Ureter (tissue), 1 donor: ENCODE measurements at regions not wholly inside any gene's neighbourhood (a gene's known extent, or its start where the extent isn't known, plus 50 kb on each side); places are given as distances from the start of the nearest gene placed in this dataset.

Experiments used
- DNase-seq: peaks from one replicate; pipeline ENCODE4 v3.0.0-alpha.2; 2020; ENCODE audit warnings: low spot score
- donor health status: DM: yes; HTN: yes; CAD: no.

DNA sequence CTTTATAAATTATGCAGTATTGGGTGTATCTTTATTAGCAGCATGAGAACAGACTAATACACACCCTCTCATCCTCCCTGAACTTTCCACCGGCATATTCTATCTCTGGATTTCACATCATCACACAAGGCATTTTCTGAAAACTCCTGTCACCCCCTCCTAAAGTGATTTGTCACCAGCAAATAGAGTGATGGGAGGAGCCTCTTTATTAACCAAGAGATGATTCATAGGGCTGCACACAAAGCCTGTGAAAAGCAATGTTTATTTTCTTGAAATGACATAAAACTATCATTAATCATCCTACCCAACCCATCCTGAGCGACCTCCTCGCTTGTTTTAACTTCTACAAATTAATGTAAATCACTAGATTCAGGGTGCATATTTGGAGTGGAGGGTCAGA, 394.7 kb upstream of the SULF2 start:
- DNase-seq: no peak

DNA sequence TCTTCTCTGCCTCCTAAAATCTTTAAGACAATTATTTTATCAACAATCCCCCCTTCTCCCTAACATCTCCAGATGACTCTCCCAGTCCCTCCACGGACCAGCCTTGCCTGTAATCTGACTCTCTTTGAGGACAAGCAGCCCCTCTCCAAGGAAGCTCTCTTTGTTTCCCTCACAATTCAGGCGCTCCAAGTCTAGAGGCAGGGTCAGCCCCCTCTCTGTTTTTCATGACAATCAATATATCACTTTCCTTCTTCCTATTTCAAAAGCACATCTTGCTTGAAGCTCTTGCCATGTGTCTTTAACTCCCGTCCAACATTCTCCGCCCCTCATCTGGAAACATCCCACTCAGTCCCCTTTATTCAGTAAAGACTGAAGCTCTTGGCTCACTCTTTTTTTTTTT, 393.4 kb upstream of the SULF2 start:
- no peak for DNase-seq

DNA sequence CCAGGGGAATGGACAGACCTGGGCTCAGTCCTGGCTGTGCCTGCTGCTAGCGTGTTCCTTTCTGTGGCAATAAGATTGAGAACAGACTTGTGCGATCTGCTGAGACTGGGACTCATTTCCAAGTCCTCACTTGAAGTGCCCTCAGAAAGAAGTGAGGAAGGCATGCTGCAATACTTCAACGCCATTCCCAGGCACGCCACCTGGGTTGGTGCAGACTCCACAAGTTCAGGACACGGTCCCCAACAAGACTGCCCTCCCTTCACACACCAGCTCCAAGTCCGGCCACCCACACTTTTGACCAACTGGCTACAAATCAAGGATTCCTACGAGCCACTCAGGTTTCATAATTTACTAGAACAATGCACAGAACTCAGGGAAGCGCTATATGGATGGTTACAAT, 391.8 kb upstream of the SULF2 start:
- no peak for DNase-seq

DNA sequence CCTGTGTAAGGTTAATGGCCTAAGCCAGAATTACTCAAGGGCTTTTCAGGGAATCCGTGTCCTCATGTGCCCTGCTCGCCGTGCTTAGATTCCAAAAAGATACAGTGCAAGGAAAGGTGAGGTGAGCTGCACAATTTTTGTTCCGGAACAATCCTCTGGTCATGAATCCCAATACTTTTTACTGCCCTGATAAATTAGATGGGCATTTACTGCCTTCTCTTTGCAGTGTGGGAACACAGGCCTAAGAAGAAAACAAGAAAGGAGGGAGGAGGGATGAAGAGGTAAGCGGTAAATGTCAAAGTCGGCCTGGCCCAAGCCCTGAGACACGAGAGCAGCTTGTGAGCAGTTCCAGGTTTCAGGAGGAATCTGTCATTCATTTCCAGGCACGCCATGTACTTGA, 390.9 kb upstream of the SULF2 start:
- DNase-seq: no peak

DNA sequence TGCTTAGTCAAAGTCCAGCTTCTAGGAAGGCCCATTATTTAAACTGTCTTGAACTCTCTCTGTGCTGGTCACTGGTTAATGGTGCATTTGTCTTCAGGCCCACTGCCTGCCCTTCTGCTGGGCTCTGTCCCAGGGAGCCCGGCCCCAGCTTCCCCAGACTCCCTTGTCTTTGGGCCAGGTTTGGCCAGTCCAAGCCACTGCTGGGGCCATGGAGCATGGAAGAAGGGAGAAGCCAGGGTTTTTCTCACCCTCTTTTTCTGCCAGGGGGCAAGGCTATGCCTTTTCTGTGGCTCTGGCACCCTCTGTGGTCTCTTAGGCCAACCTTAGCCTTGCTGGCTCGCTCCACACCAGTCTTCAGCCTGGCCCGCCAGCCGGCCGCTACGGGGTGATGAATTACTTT, 390.0 kb upstream of the SULF2 start:
- no peak for DNase-seq

DNA sequence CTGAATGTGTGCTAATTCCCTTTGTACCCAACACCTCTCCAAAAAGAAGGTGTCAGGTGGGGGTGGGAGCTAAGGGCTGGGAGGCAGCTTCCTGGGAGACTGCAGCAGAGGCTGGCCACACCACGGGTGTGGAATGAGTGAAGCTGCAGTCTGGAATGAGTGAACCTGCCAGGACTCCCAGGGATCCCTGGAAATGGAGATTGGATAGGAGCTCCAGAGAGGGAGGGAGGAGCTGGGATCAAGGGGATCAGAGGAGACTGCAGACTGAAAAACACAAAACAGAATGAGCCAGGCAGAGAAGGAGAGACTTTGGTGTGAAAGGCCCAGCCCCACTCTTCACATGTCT, 387.0 kb upstream of the SULF2 start:
- DNase-seq: no peak

DNA sequence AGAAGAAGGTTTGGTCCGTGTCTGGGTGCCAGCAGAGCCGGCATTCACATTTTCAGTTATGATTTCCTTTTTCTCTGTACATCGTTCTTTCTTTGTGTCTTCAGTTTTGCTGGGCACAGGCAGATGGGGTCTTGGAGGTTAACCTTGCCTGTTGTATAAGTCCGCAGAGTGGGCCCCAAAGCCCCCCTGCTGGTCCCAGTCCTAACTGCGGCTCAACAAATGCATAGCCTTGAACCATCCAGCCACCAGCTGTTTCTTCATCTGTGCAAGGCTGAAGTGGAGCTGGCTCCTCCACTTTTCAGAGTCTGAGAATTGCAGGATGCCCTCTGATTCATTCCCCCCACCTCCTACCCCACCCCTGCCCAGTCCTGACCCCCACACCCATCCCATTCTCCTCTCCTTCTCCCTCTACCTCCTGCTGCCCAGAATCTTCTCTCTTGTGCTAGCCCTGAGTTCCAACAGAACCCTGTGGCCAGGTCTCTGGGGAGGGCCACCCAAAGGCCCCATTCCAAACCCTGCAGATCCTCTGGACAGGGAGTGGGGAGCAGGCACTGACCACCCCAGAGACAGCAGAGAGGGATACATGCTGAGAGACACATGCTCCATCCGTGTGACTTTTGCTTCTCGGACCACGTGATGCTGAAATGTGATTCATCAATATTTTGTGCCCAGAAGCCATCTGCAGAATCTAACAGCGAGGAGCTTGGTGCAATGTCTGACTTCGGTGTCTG, 386.5 kb upstream of the SULF2 start:
- no peak for DNase-seq

DNA sequence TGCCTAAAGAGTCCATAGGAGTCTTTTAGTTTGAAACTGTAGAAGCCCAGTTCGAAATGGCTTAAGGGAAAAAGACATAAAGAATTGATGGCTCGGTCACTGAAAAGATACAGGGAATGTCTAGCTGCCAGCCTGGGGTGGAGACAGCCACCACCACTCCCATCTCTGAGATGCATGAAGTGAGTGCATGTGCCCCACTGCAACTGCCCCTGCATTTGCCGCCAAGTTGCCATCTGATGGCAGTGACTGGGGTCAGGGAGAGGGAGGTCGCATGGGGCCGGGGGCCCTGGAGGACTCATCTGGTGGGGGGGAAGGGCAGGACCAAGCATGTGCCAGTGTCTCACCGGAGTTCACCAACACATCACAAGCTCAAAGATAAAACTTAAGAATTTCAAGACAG, 385.8 kb upstream of the SULF2 start:
- DNase-seq: no peak

DNA sequence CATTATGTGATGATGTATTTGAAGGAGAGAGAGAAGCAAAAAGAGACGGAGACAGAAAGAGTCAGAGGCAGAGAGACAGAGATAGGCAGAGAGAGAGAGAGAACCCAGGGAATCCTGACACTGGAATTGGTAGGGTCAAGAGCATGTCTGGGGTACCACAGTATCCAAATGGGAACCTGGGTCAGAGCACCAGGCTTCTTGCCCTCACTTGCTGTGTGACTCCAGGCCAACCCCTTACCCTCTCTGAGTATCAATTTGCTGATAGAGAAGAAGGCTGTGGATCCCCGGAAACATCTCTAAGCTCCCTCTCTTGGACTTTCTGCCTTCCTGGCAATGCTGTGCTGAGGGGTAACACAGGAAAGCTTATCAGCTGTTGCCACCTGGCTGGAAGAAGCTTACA, 385.3 kb upstream of the SULF2 start:
- no peak for DNase-seq

DNA sequence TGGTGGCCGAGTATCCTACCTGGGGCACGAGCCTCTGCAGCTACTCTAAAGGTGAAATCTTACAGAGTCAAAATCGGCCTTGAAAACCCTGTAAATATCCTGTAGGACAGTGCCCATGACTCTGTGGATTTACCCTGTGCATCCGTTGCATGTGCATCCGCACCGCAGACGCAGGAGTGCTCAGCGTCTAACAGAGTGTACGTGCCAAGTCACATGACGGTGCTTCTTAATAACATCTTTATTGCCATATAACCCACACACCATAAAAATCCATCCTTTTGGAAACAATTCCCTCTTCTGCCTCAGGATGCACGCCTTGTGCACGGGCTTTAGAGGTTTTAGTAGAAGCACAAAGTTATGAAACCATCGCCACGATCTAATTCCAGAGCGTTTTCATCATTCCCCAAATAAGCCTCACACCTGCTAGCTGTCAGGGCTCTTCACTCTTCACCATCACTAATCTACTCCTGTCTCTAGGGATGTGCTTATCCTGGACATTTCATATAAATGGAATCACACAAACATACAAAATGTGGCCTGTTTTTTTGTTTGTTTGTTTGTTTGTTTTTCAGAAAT, 384.5 kb upstream of the SULF2 start:
- DNase-seq: no peak

DNA sequence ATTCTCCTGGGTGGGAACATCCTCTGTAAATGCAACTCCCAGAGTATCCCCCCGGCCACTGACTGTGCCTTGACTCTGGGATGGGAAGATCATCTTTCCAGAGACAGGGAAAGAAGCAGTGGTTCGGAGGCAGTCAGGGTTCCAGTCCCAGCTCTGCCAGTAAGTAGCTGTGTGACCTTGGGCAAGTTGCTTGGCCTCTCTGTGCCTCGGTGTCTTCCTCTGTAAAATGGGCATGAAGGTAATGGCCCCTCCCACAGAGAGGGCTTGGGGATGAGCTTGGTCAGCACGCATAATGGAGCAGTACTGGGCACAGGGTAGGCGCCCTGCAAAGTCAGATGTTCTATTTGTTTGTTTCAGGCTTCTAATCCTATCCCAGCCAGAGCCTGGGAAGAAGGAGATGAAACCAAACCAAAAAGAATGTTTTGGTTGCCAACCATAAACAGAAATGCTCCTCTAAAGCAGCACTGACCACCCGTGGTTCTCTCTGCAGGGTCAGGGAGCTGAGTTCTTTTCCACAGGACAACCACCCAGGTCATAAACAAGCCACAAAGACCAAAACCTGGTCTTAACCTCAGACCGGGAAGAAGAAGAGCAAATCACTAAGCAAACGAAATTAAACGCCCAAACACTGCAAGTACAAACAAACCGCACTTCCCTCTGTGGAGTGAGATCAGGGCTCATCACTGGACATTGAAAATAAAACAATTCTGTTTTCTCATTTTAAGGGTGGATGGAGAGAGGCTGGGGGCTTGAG, 381.0 kb upstream of the SULF2 start:
- DNase-seq: no peak

DNA sequence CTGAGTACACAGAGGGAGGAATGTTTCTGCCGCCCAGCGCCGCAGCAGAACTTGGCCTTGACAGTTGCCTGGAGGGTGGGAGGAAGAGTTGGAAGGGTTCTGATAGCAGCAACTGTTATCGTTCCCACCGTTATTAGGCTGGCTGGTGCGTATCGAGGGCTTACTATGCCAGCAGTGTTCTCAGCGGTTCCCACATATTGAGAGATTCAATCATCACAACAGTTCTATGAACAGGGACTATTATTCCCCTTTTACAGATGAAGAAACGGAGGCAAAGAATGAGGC, 380.1 kb upstream of the SULF2 start:
- no peak for DNase-seq

DNA sequence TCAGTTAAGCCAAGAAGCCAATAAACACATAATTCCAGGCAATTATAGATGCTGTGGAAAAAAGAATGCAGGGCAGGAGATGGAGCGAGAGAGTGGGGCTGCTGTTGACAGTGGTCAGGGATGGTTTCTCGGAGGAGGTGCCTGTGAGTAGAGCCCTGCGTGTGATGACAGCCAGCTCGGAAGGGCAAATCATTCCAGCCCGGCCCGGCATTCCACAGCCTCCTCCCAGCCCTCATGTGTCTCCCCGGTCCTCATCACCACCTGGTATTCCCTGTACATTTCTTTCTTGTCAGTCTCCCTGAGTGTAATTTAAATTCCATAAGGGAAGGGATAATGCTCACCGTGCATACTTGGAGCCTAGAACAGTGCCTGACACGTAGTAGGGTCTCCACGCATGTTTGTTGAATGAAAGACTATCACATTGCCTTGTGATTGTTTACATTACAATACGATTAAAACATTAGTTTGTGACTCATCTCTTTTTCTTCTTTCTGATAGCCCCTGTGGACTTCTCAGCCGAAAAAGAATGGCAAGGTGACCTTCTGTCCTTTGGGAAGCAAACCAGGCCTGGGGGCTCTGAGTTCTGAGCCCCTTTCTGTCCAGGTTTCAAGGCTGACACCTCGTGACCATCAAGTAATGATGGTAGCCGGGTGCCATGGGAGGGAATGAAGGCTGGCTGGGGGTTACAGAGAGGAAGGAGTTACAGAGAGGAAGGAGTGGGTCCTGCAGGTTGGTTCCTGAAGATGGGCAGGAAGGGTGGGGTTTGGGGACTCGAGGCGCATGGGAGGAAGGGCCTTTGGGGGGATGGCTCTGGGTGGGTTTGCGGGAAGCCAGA, 379.5 kb upstream of the SULF2 start:
- DNase-seq: no peak

DNA sequence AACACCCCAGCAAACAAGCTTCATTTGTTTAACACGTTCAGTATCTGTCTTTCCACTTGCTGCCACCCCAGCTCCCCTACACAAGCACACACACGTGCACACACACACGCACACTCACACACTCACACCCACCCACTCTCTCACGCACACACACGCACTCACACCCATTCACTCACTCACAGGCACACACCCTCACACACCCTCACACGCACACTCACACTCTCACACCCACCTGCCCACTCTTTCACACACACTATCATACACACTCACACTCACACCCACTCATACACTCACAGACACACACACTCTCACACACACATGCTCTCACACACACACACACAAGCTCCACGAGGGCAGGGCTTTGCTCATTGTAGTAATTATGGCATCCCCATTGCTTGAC, 378.8 kb upstream of the SULF2 start:
- DNase-seq: no peak

DNA sequence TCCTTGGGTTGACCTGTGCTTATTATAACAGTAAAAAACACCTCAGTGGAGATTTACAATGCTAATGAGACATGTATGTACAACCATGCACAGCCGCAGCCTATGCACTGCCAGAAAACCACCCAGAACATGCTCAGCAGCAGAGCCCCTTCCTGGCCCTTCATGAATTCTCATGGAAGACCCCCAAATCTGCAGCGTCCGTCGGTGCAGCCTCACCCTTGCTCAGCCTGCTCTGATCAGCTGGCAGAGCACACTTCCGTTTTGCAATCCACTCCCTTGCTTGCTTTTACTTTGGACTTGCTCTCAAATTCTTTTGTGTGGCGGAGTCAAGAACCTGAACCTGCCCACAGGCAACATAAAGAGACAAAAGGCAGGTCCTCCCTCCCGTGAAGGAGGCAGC, 378.2 kb upstream of the SULF2 start:
- no peak for DNase-seq

DNA sequence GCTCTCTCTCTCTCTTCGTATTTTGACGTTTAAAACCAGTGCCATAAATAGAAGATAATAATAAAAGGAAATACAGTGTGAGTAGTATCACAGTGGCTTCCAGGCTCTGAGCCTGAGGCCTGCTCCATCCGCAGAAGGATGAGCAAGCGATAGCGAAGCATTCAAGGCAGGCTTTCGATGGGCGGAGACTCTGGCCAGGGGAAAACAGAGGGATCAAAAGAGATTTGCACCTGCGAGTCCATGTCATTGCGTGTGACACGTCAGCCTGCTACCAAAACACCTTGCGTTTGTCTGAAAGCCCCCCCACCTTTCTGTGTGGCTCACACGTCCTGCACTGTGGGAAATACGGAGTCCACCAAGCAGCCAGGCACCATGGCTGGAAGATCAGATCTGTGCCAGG, 377.3 kb upstream of the SULF2 start:
- no peak for DNase-seq

DNA sequence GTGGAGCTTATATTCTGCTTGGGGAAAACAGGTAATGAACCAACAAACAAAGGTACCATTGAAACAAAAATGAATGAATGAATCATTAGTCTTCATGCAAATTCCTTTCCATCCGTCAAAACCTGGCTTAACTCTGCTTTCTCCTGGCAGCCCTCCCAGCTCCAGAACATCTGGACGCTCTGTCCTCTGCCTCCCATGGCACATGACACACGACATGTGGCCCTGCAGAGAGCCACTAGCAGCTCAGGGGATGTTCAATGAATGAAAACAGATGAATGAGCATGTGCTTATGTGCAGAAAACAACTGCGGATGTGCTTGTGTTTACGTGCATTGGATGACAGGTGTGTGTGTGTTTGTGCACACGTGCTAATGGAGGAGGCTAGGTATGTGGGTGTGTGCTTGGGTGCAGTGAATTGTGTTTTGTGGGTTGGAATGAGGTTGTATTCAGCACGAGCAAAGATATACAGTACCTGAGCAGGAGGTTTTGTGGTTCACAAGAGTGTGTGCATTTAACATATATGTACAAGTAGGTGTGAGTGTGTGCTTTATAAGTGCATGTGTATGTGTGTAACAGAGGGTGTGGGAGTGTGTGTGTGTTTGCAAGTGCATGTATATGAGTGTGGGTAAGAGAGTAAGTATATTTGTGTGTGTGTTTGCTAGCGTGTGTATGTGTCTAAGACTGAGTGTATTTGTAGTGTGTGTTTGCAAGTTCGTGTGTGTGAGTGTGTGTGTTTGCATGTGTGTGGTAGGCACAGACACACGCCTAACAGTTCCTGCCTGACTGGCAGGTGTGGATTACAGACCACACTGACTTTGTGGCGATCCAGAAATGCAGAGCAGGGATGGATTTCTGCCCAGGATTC, 374.1 kb upstream of the SULF2 start:
- DNase-seq: no peak

DNA sequence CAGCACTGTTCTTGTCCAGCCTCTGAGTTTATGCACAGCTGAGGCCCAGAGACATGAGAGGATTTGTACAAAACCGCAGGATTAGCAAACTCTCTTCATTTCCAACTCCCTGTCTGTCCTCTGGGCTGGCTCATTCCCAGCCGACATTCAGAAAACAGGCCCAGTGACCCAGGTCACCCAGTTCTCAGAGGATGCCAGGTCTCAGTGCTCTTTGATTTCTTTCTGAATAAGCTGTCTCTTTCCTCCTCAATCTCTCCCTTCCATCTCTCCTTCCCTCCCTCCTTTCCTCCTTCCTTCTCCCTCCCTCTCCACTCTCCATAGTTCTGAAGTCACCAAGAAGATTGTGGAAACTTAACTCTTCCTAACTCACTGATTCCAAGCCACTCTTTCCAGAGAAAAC, 372.7 kb upstream of the SULF2 start:
- DNase-seq: no peak

DNA sequence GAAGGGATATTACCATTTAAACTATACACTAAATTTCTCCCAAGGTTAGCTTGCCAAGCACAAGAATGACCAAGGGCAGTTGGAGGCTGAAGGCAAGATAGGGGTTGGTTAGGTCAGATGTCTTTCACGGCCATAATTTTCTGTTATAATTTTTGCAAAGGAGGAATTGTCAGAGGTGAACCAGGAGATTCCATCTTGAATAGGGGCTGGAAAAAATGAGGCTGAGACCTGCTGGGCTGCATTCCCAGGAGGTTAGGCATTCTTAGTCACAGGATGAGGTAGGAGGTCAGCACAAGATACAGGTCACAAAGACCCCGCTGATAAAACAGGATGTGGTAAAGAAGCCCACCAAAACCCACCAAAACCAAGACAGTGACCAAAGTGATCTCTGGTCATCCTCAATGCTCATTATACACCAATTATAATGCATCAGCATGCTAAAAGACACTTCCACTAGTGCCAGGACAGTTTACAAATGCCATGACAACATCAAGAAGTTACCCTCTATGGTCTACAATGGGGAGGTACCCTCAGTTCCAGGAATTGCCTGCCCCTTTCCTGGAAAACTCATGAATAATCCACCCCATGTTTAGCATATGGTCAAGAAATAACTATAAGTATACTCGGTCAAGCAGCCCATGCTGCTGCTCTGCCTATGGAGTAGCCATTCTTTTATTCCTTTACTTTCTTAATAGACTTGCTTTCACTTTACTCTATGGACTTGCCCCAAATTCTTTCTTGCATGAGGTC, 371.8 kb upstream of the SULF2 start:
- DNase-seq: no peak

DNA sequence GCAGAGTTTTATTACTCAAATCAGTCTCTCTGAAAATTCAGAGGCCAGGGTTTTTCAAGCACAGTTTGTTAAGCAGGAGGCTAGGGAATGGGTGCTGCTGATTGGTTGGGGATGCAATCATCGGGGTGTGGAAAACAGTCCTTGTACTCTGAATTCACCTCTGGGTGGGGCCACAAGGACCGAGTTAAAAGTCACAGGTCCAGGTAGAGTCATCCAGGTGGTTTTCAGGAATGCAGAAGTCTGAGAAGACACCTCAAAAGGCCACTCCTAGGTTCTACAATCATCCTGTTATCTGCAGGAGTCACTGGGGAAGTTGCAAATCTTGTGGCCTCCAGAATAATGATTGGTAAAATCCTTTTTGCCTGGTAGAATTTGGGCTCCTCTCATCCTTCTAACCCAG, 371.2 kb upstream of the SULF2 start:
- no peak for DNase-seq

DNA sequence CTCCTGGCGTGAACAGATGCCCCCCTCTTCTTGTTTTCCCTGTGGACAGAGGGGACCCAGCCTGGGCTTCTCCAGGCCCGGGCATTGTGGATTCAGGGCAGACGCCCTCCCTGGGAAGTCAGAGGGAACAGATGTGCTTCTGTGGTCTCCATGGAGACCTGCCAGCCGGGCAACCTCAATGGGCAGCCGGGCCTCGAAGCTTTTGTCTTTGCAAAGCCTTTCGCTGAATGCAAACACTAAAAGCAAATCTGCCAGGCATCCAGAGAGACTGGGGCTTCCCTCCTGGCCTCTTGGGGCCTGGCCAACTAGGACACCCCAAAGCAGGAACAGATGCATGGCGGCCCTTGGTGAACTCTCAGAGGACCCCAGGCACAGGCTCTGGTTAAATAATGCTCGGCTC, 370.0 kb upstream of the SULF2 start:
- DNase-seq: no peak
